Astrocyte (in vitro differentiated cells and primary cell): ENCODE measurements at regions not wholly inside any gene's neighbourhood (a gene's known extent, or its start where the extent isn't known, plus 50 kb on each side); places are given as distances from the start of the nearest gene placed in this dataset.

ENCODE experiments used
- DNase-seq: peaks from one replicate; pipeline ENCODE4 v3.0.0-alpha.2; 2010; ENCODE audit warnings: low read depth
- FAIRE-seq: peaks from 2 replicates; lab custom pipeline; 2011; peaks lifted over from hg19 to GRCh38; lab: Jason Lieb, UNC
- H2AFZ ChIP-seq: 2 replicates; pipeline ENCODE4 v1.6.0; 2012; ENCODE audit warnings: low read depth, low read length, inconsistent platforms
- H3K27ac ChIP-seq: 2 replicates; pipeline ENCODE4 v1.5.1; 2011; ENCODE audit warnings: low read depth, low read length, inconsistent platforms
- H3K27me3 ChIP-seq: 2 replicates; pipeline ENCODE4 v1.6.0; 2011; ENCODE audit warnings: low read length, inconsistent platforms; ENCODE audit not compliant: insufficient read depth
- H3K36me3 ChIP-seq: 2 replicates; pipeline ENCODE4 v1.5.1; 2011; ENCODE audit warnings: low read length, inconsistent platforms; ENCODE audit not compliant: insufficient read depth
- H3K4me1 ChIP-seq: 2 replicates; pipeline ENCODE4 v1.5.1; 2011; ENCODE audit warnings: low read length, inconsistent platforms; ENCODE audit not compliant: insufficient read depth
- H3K4me2 ChIP-seq: 2 replicates; pipeline ENCODE4 v1.6.0; 2012; ENCODE audit warnings: low read length, inconsistent platforms
- H3K4me3 ChIP-seq: 2 replicates; pipeline ENCODE4 v1.5.1; 2011; ENCODE audit warnings: low read depth, mild to moderate bottlenecking, low read length, inconsistent platforms; ENCODE audit not compliant: insufficient read depth
- H3K79me2 ChIP-seq: 2 replicates; pipeline ENCODE4 v1.6.0; 2012; ENCODE audit warnings: mild to moderate bottlenecking, low read length, inconsistent platforms; ENCODE audit not compliant: insufficient read depth
- H3K9ac ChIP-seq: 2 replicates; pipeline ENCODE4 v1.6.0; 2012; ENCODE audit warnings: mild to moderate bottlenecking, low read length, inconsistent platforms
- H3K9me3 ChIP-seq: 2 replicates; pipeline ENCODE4 v1.5.1; 2012; ENCODE audit warnings: low read depth, mild to moderate bottlenecking, low read length, inconsistent platforms; ENCODE audit not compliant: insufficient read depth
- H4K20me1 ChIP-seq: 2 replicates; pipeline ENCODE4 v1.6.0; 2012; ENCODE audit warnings: low read length, inconsistent platforms; ENCODE audit not compliant: insufficient read depth
- H3K27ac Mint-ChIP-seq: one replicate; pipeline ENCODE4 v1.8.0; 2021; ENCODE audit warnings: mild to moderate bottlenecking, mixed read lengths; ENCODE audit not compliant: unreplicated experiment
- H3K27me3 Mint-ChIP-seq: one replicate; pipeline ENCODE4 v1.8.0; 2021; ENCODE audit warnings: low read depth, mixed read lengths; ENCODE audit not compliant: unreplicated experiment
- H3K36me3 Mint-ChIP-seq: one replicate; pipeline ENCODE4 v1.8.0; 2021; ENCODE audit warnings: low read depth, mixed read lengths; ENCODE audit not compliant: unreplicated experiment
- H3K4me1 Mint-ChIP-seq: one replicate; pipeline ENCODE4 v1.8.0; 2021; ENCODE audit warnings: low read depth, mixed read lengths; ENCODE audit not compliant: unreplicated experiment
- H3K4me3 Mint-ChIP-seq: one replicate; pipeline ENCODE4 v1.8.0; 2021; ENCODE audit warnings: mild to moderate bottlenecking, moderate library complexity, mixed read lengths; ENCODE audit not compliant: unreplicated experiment
- H3K9me3 Mint-ChIP-seq: one replicate; pipeline ENCODE4 v1.8.0; 2021; ENCODE audit warnings: mild to moderate bottlenecking, mixed read lengths; ENCODE audit not compliant: unreplicated experiment
- CTCF ChIP-seq: IDR thresholded peaks from 2 replicates; pipeline ENCODE4 v1.5.1; 2011; ENCODE audit warnings: low read depth, mild to moderate bottlenecking, inconsistent platforms, low read length, moderate library complexity; ENCODE audit not compliant: insufficient read depth
- EZH2 ChIP-seq: IDR thresholded peaks from 2 replicates; pipeline ENCODE4 v1.6.1; 2012; ENCODE audit warnings: mild to moderate bottlenecking, low read length, inconsistent platforms; ENCODE audit not compliant: insufficient read depth

DNA sequence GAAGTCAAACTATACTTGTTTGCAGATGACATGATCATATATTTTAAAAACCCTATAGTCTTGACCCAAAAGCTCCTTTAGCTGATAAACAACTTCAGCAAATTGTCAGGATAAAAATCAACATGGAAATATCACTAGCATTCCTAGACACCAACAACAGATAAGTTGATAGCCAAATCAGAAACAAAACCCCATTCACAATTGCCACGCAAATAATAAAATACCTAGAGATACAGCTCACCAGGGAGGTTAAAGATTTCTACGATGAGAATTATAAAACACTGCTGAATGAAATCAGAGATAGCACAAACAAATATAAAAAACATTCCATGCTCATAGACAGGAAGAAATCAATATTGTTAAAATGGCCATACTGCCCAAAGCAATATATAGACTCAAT is 605.0 kb upstream of the GRIA3 start:
- Histone ChIP-seq H3K36me3 (no peaks in the 10 kb centered on the region), H3K79me2 (no peaks in the 10 kb centered on the region), H3K27me3 (no peaks in the 10 kb centered on the region), H3K9me3 (no peaks in the 10 kb centered on the region), H3K4me2 (peak overlapping the region; percentile 46), H3K9ac (peak overlapping the region; percentile 35), H4K20me1 (no peaks in the 10 kb centered on the region), H2AFZ (no peak overlapping the region), H3K27ac (peak overlapping the region; percentile 49), H3K4me3 (no peak overlapping the region), H3K4me1 (peaks cover 4% of the 10 kb centered on the region)
- Mint-ChIP-seq H3K27me3 (no peaks in the 10 kb centered on the region), H3K36me3 (no peaks in the 10 kb centered on the region), H3K4me1 (peaks cover 13% of the 10 kb centered on the region), H3K9me3 (no peaks in the 10 kb centered on the region), H3K4me3 (no peak overlapping the region), H3K27ac (peak overlapping the region; percentile 43)
- TF ChIP-seq CTCF (no peak), EZH2 (no peak)
- peak; percentile 47 for FAIRE-seq
- DNase-seq: peak; percentile 50

GRCh38 chrX:122579526-122579925 is 604.6 kb upstream of the GRIA3 start:
- peak; percentile 100 for FAIRE-seq
- peak overlapping the region; percentile 46 for H3K4me2 ChIP-seq
- H4K20me1 ChIP-seq: no peaks in the 10 kb centered on the region
- no peak overlapping the region for H3K4me3 Mint-ChIP-seq
- peak; percentile 79 for DNase-seq
- no peak overlapping the region for H3K4me3 ChIP-seq
- H3K4me1 Mint-ChIP-seq: peaks cover 16% of the 10 kb centered on the region
- H3K9me3 ChIP-seq: no peaks in the 10 kb centered on the region
- H3K79me2 ChIP-seq: no peaks in the 10 kb centered on the region
- no peak for TF ChIP-seq EZH2
- TF ChIP-seq CTCF: no peak
- peaks cover 4% of the 10 kb centered on the region for H3K4me1 ChIP-seq
- no peak overlapping the region for H2AFZ ChIP-seq
- no peaks in the 10 kb centered on the region for H3K27me3 Mint-ChIP-seq
- peak overlapping the region; percentile 43 for H3K27ac Mint-ChIP-seq
- H3K27ac ChIP-seq: peak overlapping the region; percentile 53
- no peaks in the 10 kb centered on the region for H3K27me3 ChIP-seq
- H3K36me3 Mint-ChIP-seq: no peaks in the 10 kb centered on the region
- H3K36me3 ChIP-seq: no peaks in the 10 kb centered on the region
- H3K9me3 Mint-ChIP-seq: no peaks in the 10 kb centered on the region
- peak overlapping the region; percentile 35 for H3K9ac ChIP-seq

- FAIRE-seq: peak; percentile 80
- H3K4me1 Mint-ChIP-seq: peaks cover 25% of the 10 kb centered on the region
- TF ChIP-seq CTCF (no peak), EZH2 (no peak)
Measured at GRCh38 chrX:122582280-122582974, 601.7 kb upstream of the GRIA3 start.

More at GRCh38 chrX:122582280-122582974, 601.7 kb upstream of the GRIA3 start:
- Mint-ChIP-seq H3K27ac (no peak overlapping the region), H3K9me3 (no peaks in the 10 kb centered on the region), H3K4me3 (no peak overlapping the region), H3K36me3 (no peaks in the 10 kb centered on the region), H3K27me3 (no peaks in the 10 kb centered on the region)
- DNase-seq: peak; percentile 75
- H4K20me1 ChIP-seq: no peaks in the 10 kb centered on the region
- peaks cover 4% of the 10 kb centered on the region for H3K4me1 ChIP-seq
- H3K27ac ChIP-seq: peak overlapping the region; percentile 26
- H3K27me3 ChIP-seq: no peaks in the 10 kb centered on the region
- H3K4me3 ChIP-seq: no peak overlapping the region
- no peaks in the 10 kb centered on the region for H3K36me3 ChIP-seq
- H3K4me2 ChIP-seq: no peak overlapping the region
- no peaks in the 10 kb centered on the region for H3K9me3 ChIP-seq
- H3K79me2 ChIP-seq: no peaks in the 10 kb centered on the region
- no peak overlapping the region for H2AFZ ChIP-seq
- H3K9ac ChIP-seq: peak overlapping the region; percentile 14
